ENCODE measurements at regions not wholly inside any gene's neighbourhood (a gene's known extent, or its start where the extent isn't known, plus 50 kb on each side); places are given as distances from the start of the nearest gene placed in this dataset.

DNA sequence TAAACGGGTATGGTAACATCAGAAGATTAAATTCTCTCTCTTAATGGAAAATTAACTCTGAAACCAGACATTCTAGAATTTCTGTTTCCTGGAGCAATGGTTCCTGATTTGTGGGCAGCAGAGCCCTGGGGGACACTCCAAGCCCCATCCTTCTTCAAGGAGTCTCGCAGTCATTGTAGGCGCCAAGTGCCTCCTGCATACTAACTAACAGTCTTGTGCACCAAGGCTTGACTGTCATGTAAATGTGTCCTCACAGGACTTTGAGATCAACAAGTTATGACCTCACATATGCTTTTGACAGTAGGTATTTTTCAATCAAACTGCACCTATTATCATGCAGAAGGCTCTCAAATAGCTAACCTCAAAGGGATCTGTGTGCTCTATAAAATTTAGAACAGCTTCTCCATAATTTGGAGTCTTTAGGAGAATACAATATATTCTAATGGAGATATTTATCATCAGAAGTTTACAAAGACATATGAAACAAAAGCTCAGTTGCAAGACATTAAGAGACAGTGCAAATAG, 52.1 kb upstream of the COPS8 start:
- ChIA-PET POLR2A (ENCODE audit: low non-redundant PET) (no interaction called here), CTCF (no interaction called here)
- no peak overlapping the region for H3K27ac ChIP-seq
- TF ChIP-seq, protein P1, sequence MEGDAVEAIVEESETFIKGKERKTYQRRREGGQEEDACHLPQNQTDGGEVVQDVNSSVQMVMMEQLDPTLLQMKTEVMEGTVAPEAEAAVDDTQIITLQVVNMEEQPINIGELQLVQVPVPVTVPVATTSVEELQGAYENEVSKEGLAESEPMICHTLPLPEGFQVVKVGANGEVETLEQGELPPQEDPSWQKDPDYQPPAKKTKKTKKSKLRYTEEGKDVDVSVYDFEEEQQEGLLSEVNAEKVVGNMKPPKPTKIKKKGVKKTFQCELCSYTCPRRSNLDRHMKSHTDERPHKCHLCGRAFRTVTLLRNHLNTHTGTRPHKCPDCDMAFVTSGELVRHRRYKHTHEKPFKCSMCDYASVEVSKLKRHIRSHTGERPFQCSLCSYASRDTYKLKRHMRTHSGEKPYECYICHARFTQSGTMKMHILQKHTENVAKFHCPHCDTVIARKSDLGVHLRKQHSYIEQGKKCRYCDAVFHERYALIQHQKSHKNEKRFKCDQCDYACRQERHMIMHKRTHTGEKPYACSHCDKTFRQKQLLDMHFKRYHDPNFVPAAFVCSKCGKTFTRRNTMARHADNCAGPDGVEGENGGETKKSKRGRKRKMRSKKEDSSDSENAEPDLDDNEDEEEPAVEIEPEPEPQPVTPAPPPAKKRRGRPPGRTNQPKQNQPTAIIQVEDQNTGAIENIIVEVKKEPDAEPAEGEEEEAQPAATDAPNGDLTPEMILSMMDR (conservative IDR thresholded peaks at IDR 0.05; ENCODE audit: low read depth) = no peak
- no peak for DNase-seq (ENCODE audit: low spot score)

DNA sequence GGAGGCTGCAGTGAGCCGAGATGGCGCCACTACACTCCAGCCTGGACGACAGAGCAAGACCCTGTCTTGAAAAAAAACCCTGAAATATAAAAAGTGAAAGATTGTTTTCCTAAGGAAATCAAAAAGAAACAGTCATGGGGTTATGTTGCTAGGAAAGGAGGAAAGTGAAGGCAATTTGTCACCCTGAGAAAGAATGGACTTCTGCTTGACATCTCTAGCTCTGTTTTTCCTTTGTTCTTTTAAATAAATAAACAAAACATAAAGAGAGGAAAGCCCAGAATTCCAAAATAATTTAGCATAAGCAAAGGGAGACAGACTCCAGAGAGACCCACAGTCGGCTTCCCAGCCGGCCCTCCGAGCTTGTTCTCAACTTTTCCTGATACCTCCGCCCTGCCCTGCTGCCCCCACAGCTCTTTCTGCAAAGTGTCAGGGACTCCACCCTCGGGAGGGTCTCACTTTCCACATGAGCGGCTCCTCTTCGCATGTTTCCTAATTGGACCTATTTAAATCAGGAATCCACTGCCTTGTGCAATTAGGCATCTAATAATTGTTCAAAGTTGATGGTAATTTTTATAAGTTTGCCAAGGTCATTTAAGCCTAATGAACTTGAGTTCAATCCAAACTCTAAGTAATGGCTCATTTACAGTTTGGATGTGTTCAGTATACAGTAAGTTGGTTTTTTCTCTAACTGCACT, 49.8 kb upstream of the COPS8 start:
- CTCF ChIA-PET = interaction anchor here (1.0 kb wide), 1 partner anchor 726 kb away, joined by 3 read pairs; no protein-coding TSS in a partner anchor
- TF ChIP-seq, protein P1 (conservative IDR thresholded peaks at IDR 0.05; ENCODE audit: low read depth) = no peak
- POLR2A ChIA-PET (ENCODE audit: low non-redundant PET) = no interaction called here
- no peak for DNase-seq (ENCODE audit: low spot score)
- no peak overlapping the region for H3K27ac ChIP-seq
